HCT116 (cell line): ENCODE measurements at regions not wholly inside any gene's neighbourhood (a gene's known extent, or its start where the extent isn't known, plus 50 kb on each side); places are given as distances from the start of the nearest gene placed in this dataset.

Experiments used
- POLR2A ChIP-seq: IDR thresholded peaks from 2 replicates; pipeline ENCODE4 v1.7.0; 2011; ENCODE audit warnings: borderline replicate concordance; ENCODE audit not compliant: insufficient read depth, insufficient read length; ENCODE audit errors: extremely low read depth
- TF ChIP-seq, protein P1 (sequence below): IDR thresholded peaks from 2 replicates; pipeline ENCODE4 v1.6.1; 2011; ENCODE audit warnings: mild to moderate bottlenecking, low read length, moderate library complexity; ENCODE audit not compliant: insufficient replicate concordance; ENCODE audit errors: extremely low read depth

- TF ChIP-seq, protein P1, sequence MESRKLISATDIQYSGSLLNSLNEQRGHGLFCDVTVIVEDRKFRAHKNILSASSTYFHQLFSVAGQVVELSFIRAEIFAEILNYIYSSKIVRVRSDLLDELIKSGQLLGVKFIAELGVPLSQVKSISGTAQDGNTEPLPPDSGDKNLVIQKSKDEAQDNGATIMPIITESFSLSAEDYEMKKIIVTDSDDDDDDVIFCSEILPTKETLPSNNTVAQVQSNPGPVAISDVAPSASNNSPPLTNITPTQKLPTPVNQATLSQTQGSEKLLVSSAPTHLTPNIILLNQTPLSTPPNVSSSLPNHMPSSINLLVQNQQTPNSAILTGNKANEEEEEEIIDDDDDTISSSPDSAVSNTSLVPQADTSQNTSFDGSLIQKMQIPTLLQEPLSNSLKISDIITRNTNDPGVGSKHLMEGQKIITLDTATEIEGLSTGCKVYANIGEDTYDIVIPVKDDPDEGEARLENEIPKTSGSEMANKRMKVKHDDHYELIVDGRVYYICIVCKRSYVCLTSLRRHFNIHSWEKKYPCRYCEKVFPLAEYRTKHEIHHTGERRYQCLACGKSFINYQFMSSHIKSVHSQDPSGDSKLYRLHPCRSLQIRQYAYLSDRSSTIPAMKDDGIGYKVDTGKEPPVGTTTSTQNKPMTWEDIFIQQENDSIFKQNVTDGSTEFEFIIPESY: no peak
- no peak for TF ChIP-seq POLR2A
These were observed 86.4 kb upstream of the OTOS start for GRCh38 chr2:240226672-240227537.
